Ishikawa (cell line): ENCODE measurements at regions not wholly inside any gene's neighbourhood (a gene's known extent, or its start where the extent isn't known, plus 50 kb on each side); places are given as distances from the start of the nearest gene placed in this dataset.

ENCODE experiments used
- CEBPB ChIP-seq: IDR thresholded peaks from 2 replicates; pipeline ENCODE4 v1.6.1; 2012
- CREB1 ChIP-seq: IDR thresholded peaks from 2 replicates; pipeline ENCODE4 v1.6.1; 2012; ENCODE audit warnings: low read depth
- EGR1 ChIP-seq: IDR thresholded peaks from 2 replicates; pipeline ENCODE4 v1.6.1; 2012
- EP300 ChIP-seq: IDR thresholded peaks from 2 replicates; pipeline ENCODE4 v1.6.1; 2012; ENCODE audit warnings: borderline replicate concordance
- FOXM1 ChIP-seq: IDR thresholded peaks from 2 replicates; pipeline ENCODE4 v1.6.1; 2012; ENCODE audit warnings: low read depth, borderline replicate concordance
- MAX ChIP-seq: IDR thresholded peaks from 2 replicates; pipeline ENCODE4 v1.6.1; 2012
- NFIC ChIP-seq: IDR thresholded peaks from 2 replicates; pipeline ENCODE4 v1.6.1; 2012
- RAD21 ChIP-seq: IDR thresholded peaks from 2 replicates; pipeline ENCODE4 v1.6.1; 2012; ENCODE audit warnings: low read depth
- TAF1 ChIP-seq: IDR thresholded peaks from 2 replicates; pipeline ENCODE4 v1.6.1; 2012; ENCODE audit warnings: low read depth, mild to moderate bottlenecking
- TCF12 ChIP-seq: IDR thresholded peaks from 2 replicates; pipeline ENCODE4 v1.6.1; 2012; ENCODE audit warnings: low read depth
- TEAD4 ChIP-seq: IDR thresholded peaks from 2 replicates; pipeline ENCODE4 v1.6.1; 2012
- YY1 ChIP-seq: IDR thresholded peaks from 2 replicates; pipeline ENCODE4 v1.6.1; 2012; ENCODE audit warnings: low read depth
- ZBTB7A ChIP-seq: IDR thresholded peaks from 2 replicates; pipeline ENCODE4 v1.6.1; 2012; ENCODE audit warnings: low read depth
- TF ChIP-seq, protein P1 (sequence below): IDR thresholded peaks from 2 replicates; pipeline ENCODE4 v1.6.1; 2012
- TF ChIP-seq, protein P2 (sequence below): IDR thresholded peaks from 2 replicates; pipeline ENCODE4 v1.6.1; 2012; ENCODE audit warnings: low read depth, mild to moderate bottlenecking

- TF ChIP-seq, protein P1, sequence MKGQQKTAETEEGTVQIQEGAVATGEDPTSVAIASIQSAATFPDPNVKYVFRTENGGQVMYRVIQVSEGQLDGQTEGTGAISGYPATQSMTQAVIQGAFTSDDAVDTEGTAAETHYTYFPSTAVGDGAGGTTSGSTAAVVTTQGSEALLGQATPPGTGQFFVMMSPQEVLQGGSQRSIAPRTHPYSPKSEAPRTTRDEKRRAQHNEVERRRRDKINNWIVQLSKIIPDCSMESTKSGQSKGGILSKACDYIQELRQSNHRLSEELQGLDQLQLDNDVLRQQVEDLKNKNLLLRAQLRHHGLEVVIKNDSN, result no peak
- TF ChIP-seq RAD21 (no peak), EP300 (no peak), YY1 (no peak), TCF12 (no peak), NFIC (no peak)
- TF ChIP-seq, protein P2, sequence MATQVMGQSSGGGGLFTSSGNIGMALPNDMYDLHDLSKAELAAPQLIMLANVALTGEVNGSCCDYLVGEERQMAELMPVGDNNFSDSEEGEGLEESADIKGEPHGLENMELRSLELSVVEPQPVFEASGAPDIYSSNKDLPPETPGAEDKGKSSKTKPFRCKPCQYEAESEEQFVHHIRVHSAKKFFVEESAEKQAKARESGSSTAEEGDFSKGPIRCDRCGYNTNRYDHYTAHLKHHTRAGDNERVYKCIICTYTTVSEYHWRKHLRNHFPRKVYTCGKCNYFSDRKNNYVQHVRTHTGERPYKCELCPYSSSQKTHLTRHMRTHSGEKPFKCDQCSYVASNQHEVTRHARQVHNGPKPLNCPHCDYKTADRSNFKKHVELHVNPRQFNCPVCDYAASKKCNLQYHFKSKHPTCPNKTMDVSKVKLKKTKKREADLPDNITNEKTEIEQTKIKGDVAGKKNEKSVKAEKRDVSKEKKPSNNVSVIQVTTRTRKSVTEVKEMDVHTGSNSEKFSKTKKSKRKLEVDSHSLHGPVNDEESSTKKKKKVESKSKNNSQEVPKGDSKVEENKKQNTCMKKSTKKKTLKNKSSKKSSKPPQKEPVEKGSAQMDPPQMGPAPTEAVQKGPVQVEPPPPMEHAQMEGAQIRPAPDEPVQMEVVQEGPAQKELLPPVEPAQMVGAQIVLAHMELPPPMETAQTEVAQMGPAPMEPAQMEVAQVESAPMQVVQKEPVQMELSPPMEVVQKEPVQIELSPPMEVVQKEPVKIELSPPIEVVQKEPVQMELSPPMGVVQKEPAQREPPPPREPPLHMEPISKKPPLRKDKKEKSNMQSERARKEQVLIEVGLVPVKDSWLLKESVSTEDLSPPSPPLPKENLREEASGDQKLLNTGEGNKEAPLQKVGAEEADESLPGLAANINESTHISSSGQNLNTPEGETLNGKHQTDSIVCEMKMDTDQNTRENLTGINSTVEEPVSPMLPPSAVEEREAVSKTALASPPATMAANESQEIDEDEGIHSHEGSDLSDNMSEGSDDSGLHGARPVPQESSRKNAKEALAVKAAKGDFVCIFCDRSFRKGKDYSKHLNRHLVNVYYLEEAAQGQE, result no peak
Measured at GRCh38 chr9:135029463-135029862, 58.0 kb upstream of the OLFM1 start.

GRCh38 chr9:135029871-135030565 lies 57.5 kb upstream of the OLFM1 start:
- TF ChIP-seq TEAD4 (no peak), EGR1 (no peak), ZBTB7A (no peak), NFIC (no peak), TAF1 (no peak), RAD21 (no peak), CEBPB (no peak), YY1 (no peak), FOXM1 (no peak), TCF12 (no peak), EP300 (no peak)
- TF ChIP-seq, protein P1, result no peak
- TF ChIP-seq, protein P2, result no peak

GRCh38 chr9:135030566-135031226 lies 56.8 kb upstream of the OLFM1 start:
- TF ChIP-seq TAF1 (no peak), TCF12 (no peak), YY1 (no peak), TEAD4 (no peak)
- TF ChIP-seq, protein P2, result no peak

- TF ChIP-seq CREB1 (no peak), MAX (no peak), YY1 (no peak), TEAD4 (no peak), EGR1 (no peak), FOXM1 (no peak), RAD21 (no peak), TAF1 (no peak), ZBTB7A (no peak), CEBPB (no peak), EP300 (no peak), NFIC (no peak)
- TF ChIP-seq, protein P2, result no peak
- TF ChIP-seq, protein P1, result no peak
Measured at GRCh38 chr9:135032041-135032835, 55.2 kb upstream of the OLFM1 start.
